Thoracic aorta (tissue), 2 donors: ENCODE measurements at regions not wholly inside any gene's neighbourhood (a gene's known extent, or its start where the extent isn't known, plus 50 kb on each side); places are given as distances from the start of the nearest gene placed in this dataset.

Experiments
- ATAC-seq: fragments of 150-250 bp; one replicate; pipeline ENCODE4 v1.8.0; 2017; ENCODE audit warnings: low read depth; ENCODE audit not compliant: insufficient number of reproducible peaks, low FRiP score
- DNase-seq: peaks from one replicate; pipeline ENCODE4 v3.0.0-alpha.2; 2020; ENCODE audit warnings: low spot score
- H3K27ac ChIP-seq, 2 donors: fragments of 200-600 bp; sonication (generic); 1 replicate in 1 of 2; 2 replicates in 1 of 2; pipeline ENCODE4 v1.5.1; 2016; ENCODE audit warnings: mild to moderate bottlenecking in 2 of 2, moderate library complexity in 2 of 2
- H3K27me3 ChIP-seq: fragments of 200-600 bp; sonication (generic); replicated peaks from 2 replicates; pipeline ENCODE4 v1.6.0; 2016; ENCODE audit warnings: mild to moderate bottlenecking; ENCODE audit not compliant: insufficient read depth
- H3K36me3 ChIP-seq: fragments of 200-600 bp; sonication (generic); one replicate; pipeline ENCODE4 v1.5.1; 2016
- H3K4me1 ChIP-seq, 2 donors: fragments of 200-600 bp; sonication (generic); 1 replicate in 1 of 2; 2 replicates in 1 of 2; pipeline versions ENCODE4 v1.5.1 to v1.6.0; 2016; ENCODE audit warnings: low read depth in 2 of 2, mild to moderate bottlenecking in 1 of 2; ENCODE audit not compliant: control insufficient read depth in 1 of 2
- H3K4me3 ChIP-seq: fragments of 200-600 bp; sonication (generic); 2 replicates; pipeline ENCODE4 v1.5.1; 2016; ENCODE audit warnings: mild to moderate bottlenecking
- H3K9me3 ChIP-seq: fragments of 200-600 bp; sonication (generic); 2 replicates; pipeline ENCODE4 v1.5.1; 2016
- TF ChIP-seq, protein P1 (sequence below): fragments of 200-600 bp; sonication (generic); IDR thresholded peaks from one replicate; pipeline ENCODE4 v1.5.1; 2019; ENCODE audit warnings: antibody characterized with exemption

DNA sequence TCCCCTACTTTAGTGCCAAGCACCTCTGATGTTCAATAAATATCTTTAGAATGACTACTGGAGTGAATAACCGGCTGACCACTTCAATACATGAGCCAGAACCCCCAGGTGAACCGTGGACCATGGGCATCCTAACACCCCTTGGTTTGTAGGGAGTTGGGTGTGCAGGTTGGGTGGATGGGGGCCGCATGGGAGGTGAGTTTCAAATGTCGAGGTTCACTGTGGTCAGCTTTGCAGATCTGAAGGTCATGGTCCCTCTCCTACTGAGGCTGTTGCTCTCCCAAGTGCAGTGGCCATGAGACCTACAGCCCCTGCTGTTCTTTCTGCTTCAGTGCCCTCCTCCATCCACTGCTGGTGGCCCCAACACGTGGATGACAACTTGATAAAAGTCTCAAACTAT lies 178.0 kb upstream of the MKI67 start:
- no peaks in the 10 kb centered on the region for H3K4me1 ChIP-seq
- no peaks in the 10 kb centered on the region for H3K36me3 ChIP-seq
- H3K27me3 ChIP-seq, result no peaks in the 10 kb centered on the region
- TF ChIP-seq, protein P1, sequence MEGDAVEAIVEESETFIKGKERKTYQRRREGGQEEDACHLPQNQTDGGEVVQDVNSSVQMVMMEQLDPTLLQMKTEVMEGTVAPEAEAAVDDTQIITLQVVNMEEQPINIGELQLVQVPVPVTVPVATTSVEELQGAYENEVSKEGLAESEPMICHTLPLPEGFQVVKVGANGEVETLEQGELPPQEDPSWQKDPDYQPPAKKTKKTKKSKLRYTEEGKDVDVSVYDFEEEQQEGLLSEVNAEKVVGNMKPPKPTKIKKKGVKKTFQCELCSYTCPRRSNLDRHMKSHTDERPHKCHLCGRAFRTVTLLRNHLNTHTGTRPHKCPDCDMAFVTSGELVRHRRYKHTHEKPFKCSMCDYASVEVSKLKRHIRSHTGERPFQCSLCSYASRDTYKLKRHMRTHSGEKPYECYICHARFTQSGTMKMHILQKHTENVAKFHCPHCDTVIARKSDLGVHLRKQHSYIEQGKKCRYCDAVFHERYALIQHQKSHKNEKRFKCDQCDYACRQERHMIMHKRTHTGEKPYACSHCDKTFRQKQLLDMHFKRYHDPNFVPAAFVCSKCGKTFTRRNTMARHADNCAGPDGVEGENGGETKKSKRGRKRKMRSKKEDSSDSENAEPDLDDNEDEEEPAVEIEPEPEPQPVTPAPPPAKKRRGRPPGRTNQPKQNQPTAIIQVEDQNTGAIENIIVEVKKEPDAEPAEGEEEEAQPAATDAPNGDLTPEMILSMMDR, result no peak
- DNase-seq, result no peak
- H3K9me3 ChIP-seq, result no peaks in the 10 kb centered on the region
- no peak for ATAC-seq
- no peak overlapping the region for H3K4me3 ChIP-seq
- no peak overlapping the region for H3K27ac ChIP-seq

GRCh38 chr10:128305601-128306345 lies 179.6 kb upstream of the MKI67 start:
- H3K36me3 ChIP-seq, result no peaks in the 10 kb centered on the region
- ATAC-seq (no peak), DNase-seq (no peak)
- H3K9me3 ChIP-seq, result no peaks in the 10 kb centered on the region
- H3K27ac ChIP-seq, result no peak overlapping the region
- H3K4me1 ChIP-seq, result no peaks in the 10 kb centered on the region
- no peaks in the 10 kb centered on the region for H3K27me3 ChIP-seq
- H3K4me3 ChIP-seq, result no peak overlapping the region
- TF ChIP-seq, protein P1, result no peak

- Histone ChIP-seq H3K4me3 (no peak overlapping the region), H3K9me3 (no peaks in the 10 kb centered on the region), H3K4me1 (no peaks in the 10 kb centered on the region), H3K36me3 (no peaks in the 10 kb centered on the region), H3K27me3 (no peaks in the 10 kb centered on the region), H3K27ac (no peak overlapping the region)
- DNase-seq, result no peak
- TF ChIP-seq, protein P1, result no peak
- ATAC-seq, result no peak
Observed at GRCh38 chr10:128306535-128306934, 180.3 kb upstream of the MKI67 start.

GRCh38 chr10:128306966-128307365 lies 180.7 kb upstream of the MKI67 start:
- DNase-seq (no peak), ATAC-seq (no peak)
- Histone ChIP-seq H3K36me3 (no peaks in the 10 kb centered on the region), H3K4me3 (no peak overlapping the region), H3K9me3 (no peaks in the 10 kb centered on the region), H3K27me3 (no peaks in the 10 kb centered on the region), H3K27ac (no peak overlapping the region), H3K4me1 (no peaks in the 10 kb centered on the region)
- TF ChIP-seq, protein P1, result no peak

DNA sequence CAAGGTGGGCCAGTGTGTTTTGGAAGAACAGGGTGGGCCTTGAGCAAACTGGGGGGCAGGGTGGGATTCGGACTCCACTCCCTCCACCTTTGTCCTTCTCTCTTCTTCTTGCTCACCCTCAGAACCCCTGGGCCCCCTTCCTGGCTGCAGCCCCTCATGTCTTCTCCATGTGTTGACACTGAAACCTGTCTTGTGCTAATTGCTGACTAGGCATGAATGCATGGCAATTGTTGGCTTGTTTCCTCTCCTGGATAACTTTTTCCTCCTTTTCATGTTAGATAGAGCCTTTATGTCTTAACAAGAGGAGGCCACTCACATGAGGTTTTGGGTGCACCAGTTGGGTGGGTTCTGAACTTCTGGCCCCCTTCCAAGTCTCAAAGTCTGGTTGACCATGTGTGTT lies 181.6 kb upstream of the MKI67 start:
- TF ChIP-seq, protein P1, result no peak
- ATAC-seq, result no peak
- H3K36me3 ChIP-seq, result no peaks in the 10 kb centered on the region
- H3K9me3 ChIP-seq, result no peaks in the 10 kb centered on the region
- no peak overlapping the region for H3K27ac ChIP-seq
- no peak overlapping the region for H3K4me3 ChIP-seq
- DNase-seq, result no peak
- no peaks in the 10 kb centered on the region for H3K27me3 ChIP-seq
- no peaks in the 10 kb centered on the region for H3K4me1 ChIP-seq
